ENCODE measurements at regions not wholly inside any gene's neighbourhood (a gene's known extent, or its start where the extent isn't known, plus 50 kb on each side); places are given as distances from the start of the nearest gene placed in this dataset.

DNA sequence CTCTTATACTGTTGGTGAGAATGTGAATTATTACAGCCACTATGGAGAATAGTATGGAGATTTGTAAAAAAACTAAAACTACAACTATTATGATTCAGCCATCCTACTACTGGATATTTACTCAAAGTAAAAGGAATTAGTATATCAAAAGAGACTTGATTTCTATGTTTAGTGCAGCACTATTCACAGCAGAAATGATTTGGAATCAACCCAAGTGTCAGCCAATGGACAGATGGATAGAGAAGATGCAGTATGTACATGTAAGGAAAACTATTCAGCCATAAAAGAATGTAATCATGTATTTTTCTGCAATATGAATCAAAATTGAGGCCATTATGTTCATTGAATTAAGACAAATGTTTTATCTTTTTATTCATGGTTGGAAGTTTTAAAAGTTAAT lies 1705.5 kb downstream of the SLITRK1 start:
- TF ChIP-seq CTBP1 (IDR thresholded peaks at IDR 0.05; ENCODE audit: borderline replicate concordance) = no peak
- no peak for TF ChIP-seq SP1 (IDR thresholded peaks at IDR 0.05)
- TF ChIP-seq L3MBTL2 (conservative IDR thresholded peaks at IDR 0.05) = no peak
- TF ChIP-seq LEF1 (IDR thresholded peaks at IDR 0.05; ENCODE audit: borderline replicate concordance) = no peak
- no peak for TF ChIP-seq SUZ12 (IDR thresholded peaks at IDR 0.05)
- no peak for TF ChIP-seq TARDBP (IDR thresholded peaks at IDR 0.05)
- TF ChIP-seq, protein P1, sequence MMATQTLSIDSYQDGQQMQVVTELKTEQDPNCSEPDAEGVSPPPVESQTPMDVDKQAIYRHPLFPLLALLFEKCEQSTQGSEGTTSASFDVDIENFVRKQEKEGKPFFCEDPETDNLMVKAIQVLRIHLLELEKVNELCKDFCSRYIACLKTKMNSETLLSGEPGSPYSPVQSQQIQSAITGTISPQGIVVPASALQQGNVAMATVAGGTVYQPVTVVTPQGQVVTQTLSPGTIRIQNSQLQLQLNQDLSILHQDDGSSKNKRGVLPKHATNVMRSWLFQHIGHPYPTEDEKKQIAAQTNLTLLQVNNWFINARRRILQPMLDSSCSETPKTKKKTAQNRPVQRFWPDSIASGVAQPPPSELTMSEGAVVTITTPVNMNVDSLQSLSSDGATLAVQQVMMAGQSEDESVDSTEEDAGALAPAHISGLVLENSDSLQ (IDR thresholded peaks at IDR 0.05) = no peak
